Parathyroid adenoma (tissue), 2 donors: ENCODE measurements at regions not wholly inside any gene's neighbourhood (a gene's known extent, or its start where the extent isn't known, plus 50 kb on each side); places are given as distances from the start of the nearest gene placed in this dataset.

Source experiments
- H2AFZ ChIP-seq: fragments of 300-600 bp; sonication (generic); one replicate; pipeline ENCODE4 v1.7.0; 2017; ENCODE audit warnings: antibody characterized with exemption, mild to moderate bottlenecking
- H3K27ac ChIP-seq: fragments of 300-600 bp; sonication (generic); one replicate; pipeline ENCODE4 v1.7.0; 2017
- H3K27me3 ChIP-seq: fragments of 300-600 bp; sonication (generic); one replicate; pipeline ENCODE4 v1.7.0; 2017; ENCODE audit warnings: low read length; ENCODE audit not compliant: control insufficient read depth, insufficient read depth
- H3K36me3 ChIP-seq: fragments of 300-600 bp; sonication (generic); one replicate; pipeline ENCODE4 v1.7.0; 2017; ENCODE audit warnings: low read length; ENCODE audit not compliant: control insufficient read depth, insufficient read depth
- H3K4me1 ChIP-seq: fragments of 300-600 bp; sonication (generic); one replicate; pipeline ENCODE4 v1.7.0; 2017; ENCODE audit warnings: control low read depth
- H3K4me2 ChIP-seq: fragments of 300-600 bp; sonication (generic); one replicate; pipeline ENCODE4 v1.7.0; 2017; ENCODE audit warnings: low read length
- H3K4me3 ChIP-seq: fragments of 300-600 bp; sonication (generic); one replicate; pipeline ENCODE4 v1.7.0; 2017; ENCODE audit warnings: low read depth, low read length
- H3K79me2 ChIP-seq: fragments of 300-600 bp; sonication (generic); one replicate; pipeline ENCODE4 v1.7.0; 2017; ENCODE audit warnings: control low read depth
- H3K9ac ChIP-seq: fragments of 300-600 bp; sonication (generic); one replicate; pipeline ENCODE4 v1.7.0; 2017; ENCODE audit warnings: mild to moderate bottlenecking
- H3K9me3 ChIP-seq: fragments of 300-600 bp; sonication (generic); one replicate; pipeline ENCODE4 v1.7.0; 2017; ENCODE audit warnings: low read length; ENCODE audit not compliant: control insufficient read depth
- TF ChIP-seq, protein P1 (sequence below): fragments of 300-600 bp; sonication (generic); IDR thresholded peaks from one replicate; pipeline ENCODE4 v1.7.0; 2017; ENCODE audit warnings: antibody characterized with exemption, mild to moderate bottlenecking
- donor health status: primary hyperparathyroidism.

DNA sequence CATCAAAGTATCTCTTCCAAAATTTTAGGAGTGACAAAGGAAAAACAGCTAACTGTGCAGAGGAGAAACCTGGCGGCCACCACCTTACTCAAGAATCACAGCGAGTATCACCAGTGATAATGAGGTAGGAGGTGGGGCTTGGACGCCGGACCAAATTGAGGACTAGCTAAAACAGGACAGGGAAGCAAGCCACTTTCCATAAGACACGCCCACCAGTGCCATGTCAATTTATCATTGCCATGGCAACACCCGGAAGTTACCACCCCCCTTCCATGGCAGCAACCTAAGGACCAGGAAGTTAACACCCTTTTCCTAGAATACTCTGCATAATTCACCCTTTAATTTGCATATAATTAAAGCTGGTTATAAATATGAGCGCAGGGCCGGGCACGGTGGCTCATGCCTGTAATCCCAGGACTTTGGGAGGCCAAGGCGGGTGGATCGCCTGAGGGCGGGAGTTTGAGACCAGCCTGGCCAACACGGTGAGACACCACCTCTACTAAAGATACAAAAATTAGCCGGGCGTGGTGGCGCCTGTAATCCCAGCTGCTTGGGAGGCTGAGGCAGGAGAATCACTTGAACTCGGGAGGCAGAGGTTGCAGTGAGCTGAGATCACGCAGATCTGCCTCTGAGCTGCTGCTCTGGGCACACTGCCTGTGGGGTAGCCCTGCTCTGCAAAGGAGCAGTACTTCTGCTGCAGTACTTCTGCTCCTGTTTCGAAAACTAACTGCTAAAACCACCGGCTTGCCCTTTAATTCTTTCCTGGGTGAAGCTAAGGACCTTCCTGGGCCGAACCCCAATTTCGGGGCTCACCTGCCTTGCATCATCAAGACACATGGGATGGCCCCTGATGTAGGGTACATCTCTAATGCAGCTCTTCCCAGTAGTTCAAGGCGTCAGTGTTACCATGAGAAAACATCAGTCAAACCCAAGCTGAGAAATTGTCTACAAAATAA is 116.7 kb downstream of the HMX1 start:
- Histone ChIP-seq H3K27me3 (no peaks in the 10 kb centered on the region), H3K27ac (no peak overlapping the region), H3K4me2 (no peak overlapping the region), H3K4me3 (no peak overlapping the region), H3K4me1 (no peaks in the 10 kb centered on the region), H2AFZ (no peak overlapping the region), H3K9me3 (no peaks in the 10 kb centered on the region), H3K9ac (no peak overlapping the region), H3K36me3 (no peaks in the 10 kb centered on the region), H3K79me2 (no peaks in the 10 kb centered on the region)
- TF ChIP-seq, protein P1, sequence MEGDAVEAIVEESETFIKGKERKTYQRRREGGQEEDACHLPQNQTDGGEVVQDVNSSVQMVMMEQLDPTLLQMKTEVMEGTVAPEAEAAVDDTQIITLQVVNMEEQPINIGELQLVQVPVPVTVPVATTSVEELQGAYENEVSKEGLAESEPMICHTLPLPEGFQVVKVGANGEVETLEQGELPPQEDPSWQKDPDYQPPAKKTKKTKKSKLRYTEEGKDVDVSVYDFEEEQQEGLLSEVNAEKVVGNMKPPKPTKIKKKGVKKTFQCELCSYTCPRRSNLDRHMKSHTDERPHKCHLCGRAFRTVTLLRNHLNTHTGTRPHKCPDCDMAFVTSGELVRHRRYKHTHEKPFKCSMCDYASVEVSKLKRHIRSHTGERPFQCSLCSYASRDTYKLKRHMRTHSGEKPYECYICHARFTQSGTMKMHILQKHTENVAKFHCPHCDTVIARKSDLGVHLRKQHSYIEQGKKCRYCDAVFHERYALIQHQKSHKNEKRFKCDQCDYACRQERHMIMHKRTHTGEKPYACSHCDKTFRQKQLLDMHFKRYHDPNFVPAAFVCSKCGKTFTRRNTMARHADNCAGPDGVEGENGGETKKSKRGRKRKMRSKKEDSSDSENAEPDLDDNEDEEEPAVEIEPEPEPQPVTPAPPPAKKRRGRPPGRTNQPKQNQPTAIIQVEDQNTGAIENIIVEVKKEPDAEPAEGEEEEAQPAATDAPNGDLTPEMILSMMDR: no peak

GRCh38 chr4:8748236-8748575 is 123.4 kb downstream of the HMX1 start:
- TF ChIP-seq, protein P1: no peak
- Histone ChIP-seq H3K9me3 (no peaks in the 10 kb centered on the region), H3K4me1 (no peaks in the 10 kb centered on the region), H3K27me3 (no peaks in the 10 kb centered on the region), H3K36me3 (no peaks in the 10 kb centered on the region), H3K4me2 (no peak overlapping the region), H3K9ac (no peak overlapping the region), H3K4me3 (no peak overlapping the region), H2AFZ (no peak overlapping the region), H3K79me2 (no peaks in the 10 kb centered on the region), H3K27ac (no peak overlapping the region)

GRCh38 chr4:8747467-8748235 is 124.0 kb downstream of the HMX1 start:
- Histone ChIP-seq H3K9me3 (no peaks in the 10 kb centered on the region), H3K4me3 (no peak overlapping the region), H3K27ac (no peak overlapping the region), H2AFZ (no peak overlapping the region), H3K4me1 (no peaks in the 10 kb centered on the region), H3K79me2 (no peaks in the 10 kb centered on the region), H3K9ac (no peak overlapping the region), H3K36me3 (no peaks in the 10 kb centered on the region), H3K4me2 (no peak overlapping the region), H3K27me3 (no peaks in the 10 kb centered on the region)
- TF ChIP-seq, protein P1: no peak

GRCh38 chr4:8746523-8747466 is 124.8 kb downstream of the HMX1 start:
- Histone ChIP-seq H3K9ac (no peak overlapping the region), H3K79me2 (no peaks in the 10 kb centered on the region), H3K4me2 (no peak overlapping the region), H3K4me3 (no peak overlapping the region), H2AFZ (no peak overlapping the region), H3K9me3 (no peaks in the 10 kb centered on the region), H3K27me3 (no peaks in the 10 kb centered on the region), H3K27ac (no peak overlapping the region), H3K36me3 (no peaks in the 10 kb centered on the region), H3K4me1 (no peaks in the 10 kb centered on the region)
- TF ChIP-seq, protein P1: no peak
